HG03378 (cell line): ENCODE measurements at regions not wholly inside any gene's neighbourhood (a gene's known extent, or its start where the extent isn't known, plus 50 kb on each side); places are given as distances from the start of the nearest gene placed in this dataset.

Experiments
- ATAC-seq: cut with Tn5 transposase; IDR thresholded peaks from one replicate; pipeline ENCODE4 v1.9.1; 2021; ENCODE audit warnings: mild to moderate bottlenecking, moderate library complexity; ENCODE audit not compliant: unreplicated experiment

DNA sequence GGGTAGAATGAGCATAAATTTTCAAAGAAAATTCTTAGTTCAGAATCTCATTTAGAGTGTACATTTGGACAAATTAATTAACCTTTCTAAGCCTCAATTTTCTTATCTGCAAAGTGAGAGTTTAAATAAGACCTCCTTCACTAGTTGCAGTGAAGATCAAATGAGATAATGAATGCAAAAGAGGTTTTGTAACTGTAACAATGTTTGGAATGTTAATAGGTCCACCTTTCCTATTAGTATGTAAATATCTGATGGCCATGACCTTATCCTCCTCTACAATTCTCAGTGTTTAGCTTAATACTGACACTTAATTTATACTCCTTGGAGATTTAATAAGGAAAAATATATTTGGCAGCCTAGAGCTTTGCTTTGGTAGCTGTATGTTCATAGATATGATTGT lies 138.8 kb downstream of the GABRG1 start:
- no peak for ATAC-seq

GRCh38 chr4:45971108-45971507 lies 152.7 kb downstream of the GABRG1 start:
- ATAC-seq: no peak

DNA sequence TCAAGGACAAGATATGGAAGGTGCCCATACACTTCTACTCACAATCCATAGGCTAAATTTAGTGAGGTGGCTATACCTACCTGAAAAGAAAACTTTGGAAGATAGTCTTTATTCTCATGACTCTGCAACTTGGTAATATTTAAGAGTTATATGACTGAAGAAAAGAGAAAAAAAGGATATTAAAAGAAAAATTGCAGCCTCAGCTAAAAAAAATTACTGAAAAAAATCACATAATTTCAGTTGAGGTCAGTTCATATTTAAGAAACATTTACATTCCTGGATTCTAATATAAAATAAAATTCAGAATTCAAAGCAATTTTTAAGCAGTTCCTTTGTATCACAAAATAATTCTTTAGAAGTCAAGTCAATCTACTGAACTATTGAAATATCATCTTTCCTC lies 166.5 kb downstream of the GABRG1 start:
- no peak for ATAC-seq

DNA sequence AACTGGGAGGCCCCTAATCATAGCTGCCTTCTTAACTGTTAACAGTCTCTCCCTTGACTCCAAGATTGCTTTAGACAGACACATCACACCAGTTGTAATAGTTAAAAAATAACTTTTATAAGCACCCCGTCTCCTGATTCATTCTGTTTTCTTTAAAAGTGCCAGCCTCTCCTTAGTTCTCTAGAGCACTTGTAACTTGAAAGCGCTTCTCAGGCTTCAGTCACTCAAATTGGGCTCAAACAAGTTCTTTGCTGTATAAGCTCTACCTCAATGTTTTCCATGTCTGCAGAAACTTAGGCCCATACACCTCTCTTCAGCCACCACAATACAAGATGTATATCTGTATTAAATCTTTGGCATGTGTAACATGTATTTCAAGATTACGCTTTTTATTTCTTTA lies 169.6 kb downstream of the GABRG1 start:
- no peak for ATAC-seq

- ATAC-seq: no peak
Observed at GRCh38 chr4:45951153-45951552, 172.7 kb downstream of the GABRG1 start.

- ATAC-seq: no peak
Observed at GRCh38 chr4:45946699-45947098, 177.2 kb downstream of the GABRG1 start.

DNA sequence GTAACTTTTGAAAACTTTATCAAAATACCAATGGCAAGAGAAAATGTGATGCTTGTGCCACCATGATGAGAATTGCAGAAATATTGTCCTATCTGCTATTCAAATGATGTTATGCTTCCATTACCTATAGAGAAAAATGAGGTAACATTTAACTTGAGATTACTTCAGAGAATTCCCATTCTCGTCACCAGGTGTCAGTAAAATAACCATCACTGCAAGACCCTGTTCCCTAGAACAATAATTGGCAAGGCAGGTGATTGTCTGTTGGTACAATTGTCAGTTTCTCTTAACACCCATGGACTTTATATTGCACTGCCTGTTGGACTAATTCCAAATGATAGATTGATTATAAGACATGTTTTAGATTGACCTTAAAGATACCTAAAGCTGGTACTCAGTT lies 179.9 kb downstream of the GABRG1 start:
- no peak for ATAC-seq

GRCh38 chr4:45939056-45939455 lies 184.8 kb downstream of the GABRG1 start:
- ATAC-seq: no peak

- ATAC-seq: no peak
Observed at GRCh38 chr4:45931154-45931553, 192.7 kb downstream of the GABRG1 start.

DNA sequence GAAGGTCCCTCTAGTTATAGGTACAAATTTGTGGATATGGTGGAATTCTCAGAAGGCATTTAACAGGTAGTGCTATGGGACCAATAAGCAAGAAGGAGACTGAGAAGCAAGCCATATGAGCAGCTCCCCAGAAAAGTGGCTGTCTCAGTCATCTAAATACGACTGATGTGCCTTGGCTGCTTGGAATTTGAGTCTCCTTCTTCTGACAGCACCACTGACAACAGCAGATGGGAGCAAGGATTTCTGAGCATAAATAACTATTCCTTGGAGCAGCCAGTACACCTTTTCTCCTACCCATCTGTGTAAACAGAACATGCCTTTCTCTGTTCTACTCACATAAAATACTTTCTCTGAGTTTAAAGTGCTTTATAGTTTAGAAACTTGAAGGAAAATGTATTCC lies 196.2 kb downstream of the GABRG1 start:
- ATAC-seq: no peak

DNA sequence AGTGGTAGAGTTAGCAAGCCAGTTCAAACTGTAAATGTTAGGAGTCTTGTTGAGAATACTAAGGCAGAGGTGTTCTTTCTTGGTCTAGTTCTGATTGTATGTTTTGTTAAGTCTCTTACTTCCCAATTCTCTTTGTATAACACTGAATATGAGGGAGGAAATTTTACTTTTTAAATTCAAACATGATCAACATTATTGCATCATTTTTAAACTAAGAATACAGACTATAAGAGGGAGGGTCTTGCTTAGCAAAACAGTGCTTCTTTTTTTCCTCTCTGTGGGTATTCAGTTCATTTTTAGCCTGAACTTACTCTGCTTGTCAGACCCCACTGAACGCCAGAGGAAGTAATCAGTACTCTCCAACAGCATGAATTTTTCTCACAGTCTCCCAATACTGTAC lies 198.0 kb downstream of the GABRG1 start:
- no peak for ATAC-seq

GRCh38 chr4:45920861-45921260 lies 203.0 kb downstream of the GABRG1 start:
- ATAC-seq: no peak

- no peak for ATAC-seq
Observed at GRCh38 chr4:45910511-45910910, 213.3 kb downstream of the GABRG1 start.

GRCh38 chr4:45897946-45898585 lies 225.8 kb downstream of the GABRG1 start:
- ATAC-seq: no peak

GRCh38 chr4:45883421-45883820 lies 240.4 kb downstream of the GABRG1 start:
- ATAC-seq: no peak

DNA sequence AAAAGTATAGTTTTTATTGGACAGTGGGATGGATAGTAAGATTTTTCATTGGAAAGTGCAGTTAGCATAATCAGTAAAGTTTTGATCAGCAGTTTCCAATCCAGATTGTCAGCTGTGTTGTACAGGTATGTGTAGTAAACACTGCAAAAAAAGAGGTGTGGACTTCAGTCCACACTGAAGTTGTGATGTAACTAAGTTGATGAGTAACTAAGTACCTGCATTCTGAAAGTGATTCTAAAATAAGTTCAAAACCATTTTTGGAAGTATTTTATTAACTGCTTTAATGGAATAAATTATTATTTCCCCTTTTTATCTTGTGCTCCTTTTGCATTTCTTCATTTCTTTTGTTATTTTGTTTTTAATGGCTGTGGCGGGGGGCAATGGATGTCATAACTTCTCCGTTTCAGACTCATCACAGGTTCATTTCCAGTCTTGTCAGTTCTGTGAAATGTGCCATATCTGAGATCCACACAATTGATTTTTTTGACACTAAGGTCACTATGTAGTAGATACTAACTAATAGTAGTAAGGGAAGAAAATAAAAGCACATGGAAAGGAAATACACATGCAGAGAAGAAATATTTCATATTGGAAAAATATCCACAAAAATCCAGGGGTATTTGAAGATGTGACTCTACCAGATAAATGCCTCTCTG lies 247.5 kb downstream of the GABRG1 start:
- no peak for ATAC-seq

DNA sequence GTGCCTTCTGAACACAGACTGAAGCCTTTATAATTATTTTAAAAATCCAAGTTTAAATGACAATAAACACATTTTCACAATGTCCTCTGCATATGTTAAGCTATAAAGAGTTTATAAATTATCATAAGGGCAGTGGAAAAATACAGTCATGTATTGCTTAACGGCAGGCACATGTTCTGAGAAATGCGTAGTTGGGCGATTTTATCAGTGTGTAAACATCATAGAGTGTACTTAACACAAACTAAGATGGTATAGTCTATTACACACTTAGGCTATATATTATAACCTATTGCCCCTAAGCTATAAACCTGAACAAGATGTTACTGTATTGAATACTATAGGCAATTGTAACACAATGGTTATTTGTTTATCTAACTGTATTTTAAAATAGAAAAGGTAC lies 254.7 kb downstream of the GABRG1 start:
- no peak for ATAC-seq

- ATAC-seq: no peak
Observed at GRCh38 chr4:45865781-45866180, 258.1 kb downstream of the GABRG1 start.

GRCh38 chr4:45855857-45856256 lies 268.0 kb downstream of the GABRG1 start:
- ATAC-seq: no peak

- ATAC-seq: no peak
Observed at GRCh38 chr4:45846016-45846415, 277.8 kb downstream of the GABRG1 start.

DNA sequence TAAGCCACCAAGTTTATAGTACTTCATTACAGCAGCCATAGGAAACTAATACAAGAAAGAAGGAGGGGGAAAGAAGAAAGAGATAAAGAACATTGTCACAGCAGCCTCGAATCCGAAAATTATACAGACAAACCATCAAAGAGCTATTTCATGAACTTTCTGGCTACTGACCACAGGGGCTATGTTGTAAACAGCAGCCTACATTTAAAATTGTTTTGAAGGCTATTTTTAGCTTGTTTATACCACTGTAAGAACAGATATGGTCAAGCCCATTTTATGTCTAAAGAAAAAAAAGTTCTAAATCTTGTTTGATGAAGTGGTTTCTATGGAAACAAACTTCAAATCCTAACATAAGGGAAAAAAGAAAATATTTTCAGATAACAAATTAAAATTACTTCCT lies 282.1 kb downstream of the GABRG1 start:
- no peak for ATAC-seq

DNA sequence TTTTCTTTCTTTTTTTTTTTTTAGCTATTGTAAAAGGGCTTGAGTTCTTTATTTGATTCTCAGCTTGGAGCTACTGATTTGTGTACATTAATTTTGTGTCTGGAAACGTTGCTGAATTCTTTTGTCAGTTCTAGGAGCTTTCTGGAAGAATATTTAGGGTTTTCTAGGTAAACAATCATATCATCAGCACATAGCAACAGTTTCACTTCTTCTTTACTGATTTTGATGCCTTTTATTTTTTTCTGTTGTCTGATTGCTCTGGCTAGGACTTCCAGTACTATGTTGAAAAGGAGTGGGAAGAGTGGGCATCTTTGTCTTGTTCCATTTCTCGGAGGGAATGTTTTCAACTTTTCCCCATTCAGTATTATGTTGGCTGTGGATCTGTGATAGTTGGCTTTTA lies 292.2 kb downstream of the GABRG1 start:
- ATAC-seq: no peak

GRCh38 chr4:45803994-45804393 lies 319.9 kb downstream of the GABRG1 start:
- ATAC-seq: no peak
